ENCODE measurements at regions not wholly inside any gene's neighbourhood (a gene's known extent, or its start where the extent isn't known, plus 50 kb on each side); places are given as distances from the start of the nearest gene placed in this dataset.

- CTCF ChIA-PET = interaction anchor here (1.4 kb wide), 1 partner anchor 10 kb away, joined by 4 read pairs; no protein-coding TSS in a partner anchor
Observed at GRCh38 chr6:108734271-108734922, 113.8 kb upstream of the ARMC2 start.

GRCh38 chr6:108735310-108736001 is 112.8 kb upstream of the ARMC2 start:
- Mint-ChIP-seq H3K4me3 (no peak overlapping the region), H3K9me3 (ENCODE audit: low read depth) (no peaks in the 10 kb centered on the region), H3K36me3 (ENCODE audit: low read depth) (no peaks in the 10 kb centered on the region), H3K4me1 (peaks cover 4% of the 10 kb centered on the region), H3K27me3 (peaks cover 3% of the 10 kb centered on the region), H3K27ac (no peak overlapping the region)
- CTCF ChIA-PET = interaction anchor here (1.4 kb wide), 1 partner anchor 9 kb away, joined by 4 read pairs; no protein-coding TSS in a partner anchor
- POLR2A ChIA-PET = no interaction called here
- intact Hi-C loops (cut with DNase I, micrococcal nuclease) = no loop called here
- DNase-seq (no peak), ATAC-seq (no peak)

More at GRCh38 chr6:108734271-108734922, 113.8 kb upstream of the ARMC2 start:
- H3K9me3 Mint-ChIP-seq (ENCODE audit: low read depth) = no peaks in the 10 kb centered on the region
- H3K4me1 Mint-ChIP-seq = peaks cover 4% of the 10 kb centered on the region
- H3K36me3 Mint-ChIP-seq (ENCODE audit: low read depth) = no peaks in the 10 kb centered on the region
- H3K4me3 Mint-ChIP-seq = no peak overlapping the region
- DNase-seq (no peak), ATAC-seq (no peak)
- POLR2A ChIA-PET = no interaction called here
- no peak overlapping the region for H3K27ac Mint-ChIP-seq
- intact Hi-C loops (cut with DNase I, micrococcal nuclease) = no loop called here
- no peaks in the 10 kb centered on the region for H3K27me3 Mint-ChIP-seq

DNA sequence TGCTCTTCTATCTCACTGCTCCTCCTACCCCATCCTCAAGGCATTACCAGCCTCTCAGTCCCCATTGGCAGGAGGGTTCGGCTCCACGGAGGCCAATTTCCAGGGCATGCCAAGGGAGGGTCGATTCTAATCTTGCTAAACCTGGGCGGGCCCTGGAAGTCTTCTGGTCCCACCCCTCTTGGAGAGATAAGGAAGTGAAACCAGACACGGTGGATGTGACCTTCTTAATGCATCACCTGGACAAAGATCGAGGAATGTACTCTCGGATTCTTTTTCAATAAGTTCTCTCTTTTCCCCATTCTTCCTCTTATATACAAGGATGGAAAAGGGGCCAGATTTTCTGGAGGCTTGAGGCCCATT is 112.2 kb upstream of the ARMC2 start:
- Mint-ChIP-seq H3K36me3 (ENCODE audit: low read depth) (no peaks in the 10 kb centered on the region), H3K9me3 (ENCODE audit: low read depth) (no peaks in the 10 kb centered on the region), H3K4me1 (peaks cover 4% of the 10 kb centered on the region), H3K27ac (no peak overlapping the region), H3K27me3 (peaks cover 3% of the 10 kb centered on the region), H3K4me3 (no peak overlapping the region)
- ChIA-PET CTCF (interaction anchor here (1.4 kb wide), 1 partner anchor 8 kb away, joined by 4 read pairs; no protein-coding TSS in a partner anchor), POLR2A (interaction anchor here (0.6 kb wide), 1 partner anchor 195 kb away, joined by 3 read pairs; no protein-coding TSS in a partner anchor)
- ATAC-seq = no peak
- DNase-seq = no peak
- intact Hi-C loops (cut with DNase I, micrococcal nuclease) = no loop called here

- no peak overlapping the region for H3K4me3 Mint-ChIP-seq
- POLR2A ChIA-PET = interaction anchor here (0.6 kb wide), 1 partner anchor 196 kb away, joined by 3 read pairs; no protein-coding TSS in a partner anchor
- intact Hi-C loops (cut with DNase I, micrococcal nuclease) = no loop called here
- ATAC-seq = no peak
- no peaks in the 10 kb centered on the region for H3K9me3 Mint-ChIP-seq (ENCODE audit: low read depth)
- peaks cover 5% of the 10 kb centered on the region for H3K27me3 Mint-ChIP-seq
- peaks cover 4% of the 10 kb centered on the region for H3K4me1 Mint-ChIP-seq
- DNase-seq = no peak
- H3K27ac Mint-ChIP-seq = no peak overlapping the region
- CTCF ChIA-PET = no interaction called here
- H3K36me3 Mint-ChIP-seq (ENCODE audit: low read depth) = no peaks in the 10 kb centered on the region
Observed at GRCh38 chr6:108736832-108737231, 111.4 kb upstream of the ARMC2 start.

DNA sequence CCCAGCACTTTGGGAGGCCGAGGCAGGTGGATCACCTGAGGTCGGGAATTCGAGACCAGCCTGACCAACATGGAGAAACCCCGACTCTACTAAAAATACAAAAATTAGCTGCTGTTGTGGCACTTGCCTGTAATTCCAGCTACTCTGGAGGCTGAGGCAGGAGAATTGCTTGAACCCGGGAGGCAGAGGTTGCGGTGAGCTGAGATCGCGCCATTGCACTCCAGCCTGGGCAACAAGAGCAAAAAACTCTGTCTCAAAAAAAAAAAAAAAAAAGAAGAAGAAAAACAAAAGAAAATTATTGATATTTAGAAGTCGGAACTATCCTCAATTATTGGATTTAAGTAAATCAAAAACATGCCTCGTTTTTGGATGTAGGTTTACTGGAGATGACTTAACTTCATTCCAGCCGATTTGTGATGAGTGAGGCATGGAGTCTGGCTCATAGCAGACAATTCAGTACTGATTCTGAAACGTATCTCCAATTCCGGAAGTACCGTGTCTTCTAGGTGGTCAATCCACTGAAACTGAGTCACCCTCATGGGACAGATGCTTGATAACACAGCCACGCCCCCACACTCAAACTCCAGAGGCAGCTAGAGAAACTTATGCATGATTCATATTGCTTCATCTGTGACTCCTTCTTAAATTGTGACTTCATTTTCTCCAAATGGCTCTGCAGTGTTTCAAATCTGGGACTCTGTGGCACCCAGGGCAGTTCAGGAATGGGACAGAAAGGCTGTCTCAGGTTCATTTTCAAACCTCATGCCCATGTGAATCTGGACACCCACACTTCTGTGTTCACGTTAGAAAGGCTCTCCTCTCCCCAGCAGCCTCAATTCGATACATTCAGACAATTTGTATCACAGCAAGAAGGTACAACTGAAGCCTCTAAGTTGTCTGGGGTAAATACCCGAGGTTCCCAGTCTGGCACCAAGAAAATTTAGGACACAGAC is 110.4 kb upstream of the ARMC2 start:
- H3K27me3 Mint-ChIP-seq = peaks cover 5% of the 10 kb centered on the region
- POLR2A ChIA-PET = no interaction called here
- DNase-seq = peak; percentile 58
- H3K36me3 Mint-ChIP-seq (ENCODE audit: low read depth) = no peaks in the 10 kb centered on the region
- no peak overlapping the region for H3K4me3 Mint-ChIP-seq
- intact Hi-C loops (cut with DNase I, micrococcal nuclease) = no loop called here
- H3K4me1 Mint-ChIP-seq = peaks cover 4% of the 10 kb centered on the region
- ATAC-seq = peak; percentile 60
- no peaks in the 10 kb centered on the region for H3K9me3 Mint-ChIP-seq (ENCODE audit: low read depth)
- no peak overlapping the region for H3K27ac Mint-ChIP-seq
- CTCF ChIA-PET = no interaction called here

DNA sequence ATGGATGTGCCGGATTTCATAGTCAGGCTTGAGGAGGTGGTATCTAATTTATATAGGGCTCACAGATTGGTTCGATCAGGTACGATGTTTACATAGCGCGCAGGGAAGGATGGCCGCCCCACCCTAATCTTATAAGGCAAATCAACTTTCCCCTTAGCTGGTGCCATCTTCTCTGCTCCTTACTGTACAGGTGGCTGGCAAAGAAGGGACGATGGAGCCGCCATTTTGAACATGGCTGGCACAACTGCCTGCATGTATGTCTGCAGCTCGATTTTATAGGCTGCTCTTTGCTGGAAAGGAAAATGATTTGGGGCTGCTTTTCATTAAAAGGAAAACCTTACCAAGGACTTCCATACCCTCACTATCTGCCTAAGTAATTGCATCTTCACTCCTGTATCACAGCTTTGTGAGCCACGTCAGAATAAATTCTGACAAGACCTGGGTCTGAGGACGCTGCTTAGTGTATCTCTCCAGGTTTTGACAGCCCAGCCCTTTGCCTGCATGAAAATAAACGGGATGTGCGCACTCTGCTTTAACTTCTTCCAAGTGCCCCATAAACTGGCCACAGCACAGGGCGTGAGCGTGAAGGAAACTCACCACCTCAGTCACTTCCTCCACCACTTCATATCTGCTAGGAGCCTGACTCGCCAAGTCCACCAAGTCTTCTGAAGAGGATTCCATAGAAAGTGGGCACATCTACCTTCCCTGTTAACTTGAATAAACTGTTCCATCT is 109.4 kb upstream of the ARMC2 start:
- H3K9me3 Mint-ChIP-seq (ENCODE audit: low read depth) = no peaks in the 10 kb centered on the region
- no peak overlapping the region for H3K4me3 Mint-ChIP-seq
- ChIA-PET POLR2A (no interaction called here), CTCF (no interaction called here)
- H3K4me1 Mint-ChIP-seq = peaks cover 4% of the 10 kb centered on the region
- DNase-seq (no peak), ATAC-seq (no peak)
- H3K27ac Mint-ChIP-seq = no peak overlapping the region
- H3K27me3 Mint-ChIP-seq = peaks cover 5% of the 10 kb centered on the region
- no peaks in the 10 kb centered on the region for H3K36me3 Mint-ChIP-seq (ENCODE audit: low read depth)
- intact Hi-C loops (cut with DNase I, micrococcal nuclease) = no loop called here

- no peaks in the 10 kb centered on the region for H3K36me3 Mint-ChIP-seq (ENCODE audit: low read depth)
- no peaks in the 10 kb centered on the region for H3K9me3 Mint-ChIP-seq (ENCODE audit: low read depth)
- no peak overlapping the region for H3K27ac Mint-ChIP-seq
- DNase-seq (no peak), ATAC-seq (no peak)
- peaks cover 4% of the 10 kb centered on the region for H3K4me1 Mint-ChIP-seq
- ChIA-PET CTCF (interaction anchor here (0.6 to 1.0 kb wide), 3 partner anchors 9 to 227 kb away, joined by 3 to 4 read pairs (median 3); no protein-coding TSS in a partner anchor), POLR2A (no interaction called here)
- H3K4me3 Mint-ChIP-seq = no peak overlapping the region
- intact Hi-C loops (cut with DNase I, micrococcal nuclease) = no loop called here
- peaks cover 5% of the 10 kb centered on the region for H3K27me3 Mint-ChIP-seq
Observed at GRCh38 chr6:108739496-108740330, 108.5 kb upstream of the ARMC2 start.

- H3K36me3 Mint-ChIP-seq (ENCODE audit: low read depth) = no peaks in the 10 kb centered on the region
- intact Hi-C loops (cut with DNase I, micrococcal nuclease) = no loop called here
- H3K9me3 Mint-ChIP-seq (ENCODE audit: low read depth) = no peaks in the 10 kb centered on the region
- ATAC-seq (no peak), DNase-seq (no peak)
- H3K27ac Mint-ChIP-seq = no peak overlapping the region
- POLR2A ChIA-PET = interaction anchor here (0.6 kb wide), 1 partner anchor 83 kb away, joined by 3 read pairs; no protein-coding TSS in a partner anchor
- CTCF ChIA-PET = no interaction called here
- H3K27me3 Mint-ChIP-seq = peaks cover 12% of the 10 kb centered on the region
- H3K4me3 Mint-ChIP-seq = no peak overlapping the region
- peaks cover 4% of the 10 kb centered on the region for H3K4me1 Mint-ChIP-seq
Observed at GRCh38 chr6:108741331-108741989, 106.8 kb upstream of the ARMC2 start.

DNA sequence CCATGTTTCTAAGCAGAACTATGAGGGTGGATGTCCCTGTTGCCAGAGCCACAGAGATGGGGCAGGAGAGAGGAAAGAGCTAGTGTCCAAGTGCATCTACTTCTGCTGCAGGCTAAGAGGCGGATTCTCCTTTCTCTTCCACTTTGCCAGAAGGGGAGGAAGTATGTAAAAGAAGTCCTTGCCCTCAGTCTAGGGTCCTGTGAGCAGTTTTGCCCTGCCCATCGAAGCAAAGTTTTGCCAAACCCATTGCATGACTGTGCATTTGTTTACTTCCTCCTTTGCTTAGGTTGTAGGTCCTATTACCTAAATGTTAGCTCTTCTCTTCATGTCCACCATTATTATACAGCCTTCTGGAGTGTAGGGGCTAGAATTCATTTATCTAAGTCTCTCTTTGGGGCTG is 106.2 kb upstream of the ARMC2 start:
- ATAC-seq = no peak
- H3K27ac Mint-ChIP-seq = no peak overlapping the region
- H3K36me3 Mint-ChIP-seq (ENCODE audit: low read depth) = no peaks in the 10 kb centered on the region
- H3K4me1 Mint-ChIP-seq = peaks cover 4% of the 10 kb centered on the region
- H3K4me3 Mint-ChIP-seq = no peak overlapping the region
- POLR2A ChIA-PET = interaction anchor here (0.6 kb wide), 1 partner anchor 84 kb away, joined by 3 read pairs; no protein-coding TSS in a partner anchor
- CTCF ChIA-PET = no interaction called here
- H3K9me3 Mint-ChIP-seq (ENCODE audit: low read depth) = no peaks in the 10 kb centered on the region
- no peak for DNase-seq
- peaks cover 12% of the 10 kb centered on the region for H3K27me3 Mint-ChIP-seq
- intact Hi-C loops (cut with DNase I, micrococcal nuclease) = no loop called here
